Liver (tissue), 8 donors: ENCODE measurements at regions not wholly inside any gene's neighbourhood (a gene's known extent, or its start where the extent isn't known, plus 50 kb on each side); places are given as distances from the start of the nearest gene placed in this dataset.

Experiments
- DNase-seq: peaks from one replicate; pipeline ENCODE4 v3.0.0-alpha.2; 2017; ENCODE audit warnings: low spot score
- H3K27ac ChIP-seq, 2 donors: one replicate each; pipeline ENCODE4 v1.7.0; 2013; ENCODE audit warnings: inconsistent platforms in 2 of 2, low read length in 2 of 2, control low read depth in 1 of 2, low read depth in 1 of 2, mild to moderate bottlenecking in 1 of 2
- H3K27me3 ChIP-seq, 4 donors: one replicate each; pipeline versions ENCODE4 v1.6.1 to v1.7.0; 2013; ENCODE audit warnings: low read length in 3 of 4, inconsistent platforms in 1 of 4, mild to moderate bottlenecking in 1 of 4, moderate library complexity in 1 of 4; ENCODE audit not compliant: control insufficient read depth in 4 of 4, insufficient read depth in 4 of 4
- H3K36me3 ChIP-seq, 4 donors: one replicate each; pipeline versions ENCODE4 v1.6.1 to v1.7.0; 2013; ENCODE audit warnings: low read length in 3 of 4, mild to moderate bottlenecking in 3 of 4, low read depth in 1 of 4, moderate library complexity in 1 of 4; ENCODE audit not compliant: control insufficient read depth in 4 of 4, insufficient read depth in 3 of 4
- H3K4me1 ChIP-seq, 4 donors: one replicate each; pipeline versions ENCODE4 v1.6.1 to v1.7.0; 2013; ENCODE audit warnings: low read length in 3 of 4, mild to moderate bottlenecking in 3 of 4, moderate library complexity in 1 of 4; ENCODE audit not compliant: control insufficient read depth in 4 of 4, insufficient read depth in 4 of 4
- H3K4me3 ChIP-seq, 3 donors: one replicate each; pipeline versions ENCODE4 v1.6.1 to v1.7.0; 2013; ENCODE audit warnings: low read length in 3 of 3, control low read depth in 1 of 3, low read depth in 1 of 3, mild to moderate bottlenecking in 1 of 3
- H3K9ac ChIP-seq, 2 donors: one replicate each; pipeline ENCODE4 v1.7.0; 2013; ENCODE audit warnings: low read length in 2 of 2, mild to moderate bottlenecking in 2 of 2, moderate library complexity in 2 of 2, control low read depth in 1 of 2, low read depth in 1 of 2
- H3K9me3 ChIP-seq, 4 donors: one replicate each; pipeline versions ENCODE4 v1.6.1 to v1.7.0; 2013; ENCODE audit warnings: low read length in 3 of 4; ENCODE audit not compliant: control insufficient read depth in 4 of 4
- CTCF ChIP-seq: fragments of 150-350 bp; IDR thresholded peaks from 2 replicates; pipeline ENCODE4 v1.5.1; 2017; ENCODE audit warnings: improper control_type of control experiment, low read depth, low read length; ENCODE audit not compliant: missing input control
- EGR1 ChIP-seq, 2 donors: IDR thresholded peaks; 2 replicates each; pipeline ENCODE4 v1.6.1; 2016 to 2018; ENCODE audit warnings: antibody characterized with exemption in 2 of 2, low read depth in 2 of 2
- FOXA1 ChIP-seq: IDR thresholded peaks from 2 replicates; pipeline ENCODE4 v1.6.1; 2016; ENCODE audit warnings: antibody characterized with exemption
- FOXA2 ChIP-seq: IDR thresholded peaks from 2 replicates; pipeline ENCODE4 v1.6.1; 2016; ENCODE audit warnings: antibody characterized with exemption
- GABPA ChIP-seq, 2 donors: IDR thresholded peaks in 1 of 2; conservative IDR thresholded peaks in 1 of 2; 2 replicates each; pipeline ENCODE4 v1.6.1; 2016; ENCODE audit warnings: antibody characterized with exemption in 2 of 2, mild to moderate bottlenecking in 1 of 2, moderate library complexity in 1 of 2
- HNF4A ChIP-seq, 2 donors: conservative IDR thresholded peaks; 2 replicates each; pipeline ENCODE4 v1.6.1; 2016; ENCODE audit warnings: antibody characterized with exemption in 2 of 2, mild to moderate bottlenecking in 2 of 2
- JUND ChIP-seq, 2 donors: IDR thresholded peaks; 2 replicates each; pipeline ENCODE4 v1.6.1; 2016; ENCODE audit warnings: antibody characterized with exemption in 2 of 2
- NR2F2 ChIP-seq: IDR thresholded peaks from 2 replicates; pipeline ENCODE4 v1.6.1; 2016; ENCODE audit warnings: antibody characterized with exemption
- RAD21 ChIP-seq, 2 donors: IDR thresholded peaks; 2 replicates each; pipeline ENCODE4 v1.6.1; 2016; ENCODE audit warnings: antibody characterized with exemption in 2 of 2, mild to moderate bottlenecking in 2 of 2
- RXRA ChIP-seq, 2 donors: IDR thresholded peaks; 2 replicates each; pipeline ENCODE4 v1.6.1; 2017 to 2018; ENCODE audit warnings: antibody characterized with exemption in 2 of 2, mild to moderate bottlenecking in 1 of 2
- SP1 ChIP-seq: IDR thresholded peaks from 2 replicates; pipeline ENCODE4 v1.6.1; 2018; ENCODE audit warnings: antibody characterized with exemption, mild to moderate bottlenecking
- TAF1 ChIP-seq: conservative IDR thresholded peaks from 2 replicates; pipeline ENCODE4 v1.6.1; 2016; ENCODE audit warnings: antibody characterized with exemption, mild to moderate bottlenecking
- WGBS: extraction: QIAGEN DNeasy Blood & Tissue Kit; methylation state at CpG from one replicate; pipeline ENCODE4 v1.1.7; 2013; 5-methylcytosine and 5-hydroxymethylcytosine counted together
- TF ChIP-seq, protein P1 (sequence below): IDR thresholded peaks from 2 replicates; pipeline ENCODE4 v1.6.1; 2016; ENCODE audit warnings: antibody characterized with exemption
- TF ChIP-seq, protein P2 (sequence below): IDR thresholded peaks from 2 replicates; pipeline ENCODE4 v1.6.1; 2016; ENCODE audit warnings: antibody characterized with exemption
- TF ChIP-seq, protein P3 (sequence below): IDR thresholded peaks from 2 replicates; pipeline ENCODE4 v1.6.1; 2016; ENCODE audit warnings: antibody characterized with exemption
- donor health status: healthy.
- donor health status: healthy.
- donor health status: healthy.
- donor health status: healthy.
- donor health status: healthy.

DNA sequence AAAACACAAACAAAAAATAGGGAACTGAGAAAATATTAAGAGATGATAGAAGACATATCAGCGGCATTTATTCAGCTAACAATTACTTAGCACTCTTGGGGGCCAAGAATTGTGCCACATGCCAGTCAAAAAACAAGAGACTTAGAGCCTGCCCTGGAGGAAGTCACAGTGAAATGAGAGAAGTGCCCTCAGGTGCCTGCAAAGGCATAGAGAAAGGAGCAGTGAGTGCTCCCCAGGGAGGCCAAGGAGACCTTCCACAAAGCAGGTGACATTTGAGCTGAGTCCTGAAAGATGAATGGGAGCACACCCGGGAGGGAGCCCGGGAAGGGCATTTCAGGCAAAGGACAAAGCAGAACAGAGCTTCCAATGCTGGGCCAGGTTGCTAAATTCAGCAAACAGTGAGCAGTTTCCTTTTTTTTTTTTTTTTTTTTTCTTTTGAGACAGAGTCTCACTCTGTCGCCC lies 184.7 kb upstream of the JARID2 start:
- Histone ChIP-seq H3K9me3 (peaks cover 0 to 5% (median 1%) of the 10 kb centered on the region in 4 donors), H3K36me3 (no peaks in the 10 kb centered on the region), H3K27me3 (no peaks in the 10 kb centered on the region), H3K9ac (no peak overlapping the region), H3K4me1 (no peaks in the 10 kb centered on the region), H3K4me3 (no peak overlapping the region), H3K27ac (no peak overlapping the region)
- no peak for DNase-seq
- 60% methylated on average over 4 of the region's 4 CpGs for WGBS
- TF ChIP-seq FOXA2 = no peak
- TF ChIP-seq, protein P1, sequence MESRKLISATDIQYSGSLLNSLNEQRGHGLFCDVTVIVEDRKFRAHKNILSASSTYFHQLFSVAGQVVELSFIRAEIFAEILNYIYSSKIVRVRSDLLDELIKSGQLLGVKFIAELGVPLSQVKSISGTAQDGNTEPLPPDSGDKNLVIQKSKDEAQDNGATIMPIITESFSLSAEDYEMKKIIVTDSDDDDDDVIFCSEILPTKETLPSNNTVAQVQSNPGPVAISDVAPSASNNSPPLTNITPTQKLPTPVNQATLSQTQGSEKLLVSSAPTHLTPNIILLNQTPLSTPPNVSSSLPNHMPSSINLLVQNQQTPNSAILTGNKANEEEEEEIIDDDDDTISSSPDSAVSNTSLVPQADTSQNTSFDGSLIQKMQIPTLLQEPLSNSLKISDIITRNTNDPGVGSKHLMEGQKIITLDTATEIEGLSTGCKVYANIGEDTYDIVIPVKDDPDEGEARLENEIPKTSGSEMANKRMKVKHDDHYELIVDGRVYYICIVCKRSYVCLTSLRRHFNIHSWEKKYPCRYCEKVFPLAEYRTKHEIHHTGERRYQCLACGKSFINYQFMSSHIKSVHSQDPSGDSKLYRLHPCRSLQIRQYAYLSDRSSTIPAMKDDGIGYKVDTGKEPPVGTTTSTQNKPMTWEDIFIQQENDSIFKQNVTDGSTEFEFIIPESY = no peak
- TF ChIP-seq NR2F2 = no peak
- TF ChIP-seq, protein P2, sequence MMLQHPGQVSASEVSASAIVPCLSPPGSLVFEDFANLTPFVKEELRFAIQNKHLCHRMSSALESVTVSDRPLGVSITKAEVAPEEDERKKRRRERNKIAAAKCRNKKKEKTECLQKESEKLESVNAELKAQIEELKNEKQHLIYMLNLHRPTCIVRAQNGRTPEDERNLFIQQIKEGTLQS = no peak
- no peak for TF ChIP-seq EGR1 (IDR thresholded peaks at IDR 0.05; ENCODE audit: low read depth in 2 of 2)
- TF ChIP-seq CTCF = no peak
- TF ChIP-seq JUND (IDR thresholded peaks at IDR 0.05) = no peak
- no peak for TF ChIP-seq RAD21 (IDR thresholded peaks at IDR 0.05)
- no peak for TF ChIP-seq RXRA (IDR thresholded peaks at IDR 0.05)
- TF ChIP-seq SP1 = no peak
- TF ChIP-seq FOXA1 = no peak

- H3K4me1 ChIP-seq = no peaks in the 10 kb centered on the region
- H3K27me3 ChIP-seq = no peaks in the 10 kb centered on the region
- H3K9me3 ChIP-seq = peaks cover 0 to 5% (median 1%) of the 10 kb centered on the region in 4 donors
- no peak overlapping the region for H3K4me3 ChIP-seq
- TF ChIP-seq RXRA (IDR thresholded peaks at IDR 0.05) (no peak), FOXA2 (no peak)
- WGBS = 96% methylated on average over 6 of the region's 6 CpGs
- H3K9ac ChIP-seq = no peak overlapping the region
- H3K36me3 ChIP-seq = no peaks in the 10 kb centered on the region
- no peak overlapping the region for H3K27ac ChIP-seq
- DNase-seq = no peak
Measured at GRCh38 chr6:15061908-15062515, 183.9 kb upstream of the JARID2 start.

DNA sequence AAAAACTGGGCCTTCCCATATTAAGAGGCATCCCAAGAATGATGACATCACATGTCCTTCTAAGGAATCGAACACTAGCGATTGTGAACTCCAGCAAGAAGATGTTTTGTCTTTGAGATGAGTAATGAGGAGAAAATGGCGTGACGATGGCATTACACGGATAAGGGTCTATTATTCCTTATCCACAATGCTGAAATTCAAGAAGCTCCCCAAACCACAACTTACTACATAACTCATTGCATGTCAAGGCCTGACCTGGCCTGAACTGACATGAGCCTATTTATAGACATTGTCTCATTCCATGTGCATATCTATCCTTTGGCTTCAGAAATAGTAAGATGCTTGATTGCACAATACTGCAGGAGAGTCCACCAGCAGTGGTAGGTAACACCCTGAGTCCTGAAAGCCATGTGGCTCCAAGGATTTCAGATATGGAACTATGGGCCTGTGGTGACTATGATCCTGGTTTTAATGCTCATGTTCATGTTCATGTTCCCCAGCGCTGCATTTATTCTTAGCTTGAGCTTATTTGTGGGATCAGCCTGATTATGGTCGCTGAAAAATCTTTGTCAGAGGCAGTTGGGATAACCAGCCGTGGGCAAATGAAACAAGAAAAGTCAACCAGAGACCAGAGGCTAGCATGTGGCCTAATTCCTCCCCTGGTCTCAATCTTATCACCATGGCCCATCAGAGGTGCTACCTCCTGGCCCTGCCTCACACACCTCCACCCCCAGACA lies 183.2 kb upstream of the JARID2 start:
- no peaks in the 10 kb centered on the region for H3K4me1 ChIP-seq
- peaks cover 0 to 5% (median 1%) of the 10 kb centered on the region in 4 donors for H3K9me3 ChIP-seq
- no peak overlapping the region for H3K27ac ChIP-seq
- DNase-seq = no peak
- no peak overlapping the region for H3K4me3 ChIP-seq
- H3K9ac ChIP-seq = no peak overlapping the region
- WGBS = 96% methylated on average over 8 of the region's 8 CpGs
- no peaks in the 10 kb centered on the region for H3K36me3 ChIP-seq
- no peaks in the 10 kb centered on the region for H3K27me3 ChIP-seq
- TF ChIP-seq, protein P2 = no peak
- TF ChIP-seq RXRA (IDR thresholded peaks at IDR 0.05) (no peak), HNF4A (conservative IDR thresholded peaks at IDR 0.05) (no peak), TAF1 (no peak), GABPA (IDR thresholded peaks at IDR 0.05 in 1 of 2, conservative IDR thresholded peaks at IDR 0.05 in 1 of 2) (no peak), CTCF (no peak), JUND (IDR thresholded peaks at IDR 0.05) (no peak), SP1 (no peak), NR2F2 (no peak), EGR1 (IDR thresholded peaks at IDR 0.05; ENCODE audit: low read depth in 2 of 2) (no peak)
- TF ChIP-seq, protein P1 = no peak
- TF ChIP-seq, protein P3, sequence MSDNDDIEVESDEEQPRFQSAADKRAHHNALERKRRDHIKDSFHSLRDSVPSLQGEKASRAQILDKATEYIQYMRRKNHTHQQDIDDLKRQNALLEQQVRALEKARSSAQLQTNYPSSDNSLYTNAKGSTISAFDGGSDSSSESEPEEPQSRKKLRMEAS = no peak
